Stomach smooth muscle (tissue), 2 donors: ENCODE measurements at regions not wholly inside any gene's neighbourhood (a gene's known extent, or its start where the extent isn't known, plus 50 kb on each side); places are given as distances from the start of the nearest gene placed in this dataset.

Source experiments
- H3K27ac ChIP-seq: one replicate; pipeline ENCODE4 v1.7.0; 2013; ENCODE audit warnings: mild to moderate bottlenecking, low read length, inconsistent platforms
- H3K27me3 ChIP-seq, 2 donors: one replicate each; pipeline ENCODE4 v1.7.0; 2013; ENCODE audit warnings: low read length in 2 of 2; ENCODE audit not compliant: insufficient read depth in 2 of 2, control insufficient read depth in 1 of 2
- H3K36me3 ChIP-seq, 2 donors: one replicate each; pipeline ENCODE4 v1.7.0; 2013; ENCODE audit warnings: low read length in 2 of 2; ENCODE audit not compliant: control insufficient read depth in 2 of 2, insufficient read depth in 2 of 2
- H3K4me1 ChIP-seq: one replicate; pipeline ENCODE4 v1.7.0; 2013; ENCODE audit warnings: low read length; ENCODE audit not compliant: control insufficient read depth, insufficient read depth
- H3K4me3 ChIP-seq, 2 donors: one replicate each; pipeline ENCODE4 v1.7.0; 2013; ENCODE audit warnings: low read length in 2 of 2
- H3K9ac ChIP-seq, 2 donors: one replicate each; pipeline ENCODE4 v1.7.0; 2013; ENCODE audit warnings: low read length in 2 of 2, mild to moderate bottlenecking in 1 of 2
- H3K9me3 ChIP-seq, 2 donors: one replicate each; pipeline ENCODE4 v1.7.0; 2013; ENCODE audit warnings: low read length in 2 of 2; ENCODE audit not compliant: control insufficient read depth in 2 of 2
- donor health status: healthy.
- donor health status: Pancreatic carcinoma.

DNA sequence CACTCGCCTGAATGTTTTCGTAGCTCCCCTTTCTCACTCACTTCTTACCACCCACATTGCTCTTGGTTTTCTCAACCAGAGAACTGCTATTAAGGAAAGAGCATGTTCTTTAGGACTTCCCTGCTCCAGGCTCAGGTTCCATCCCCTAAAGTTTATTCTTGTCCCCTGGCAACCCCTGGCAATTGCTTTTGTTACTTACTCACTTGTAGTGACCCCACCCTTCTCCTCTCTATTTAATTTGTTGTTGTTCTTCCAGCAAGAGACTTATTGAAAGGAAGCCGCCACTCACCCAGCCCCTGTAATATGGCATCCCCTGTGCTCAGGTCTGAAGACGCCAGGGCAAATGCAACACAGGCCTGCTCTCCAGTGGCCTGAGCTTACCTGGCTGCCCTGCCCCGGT is 233.7 kb upstream of the SOX21 start:
- H3K27ac ChIP-seq: no peak overlapping the region

DNA sequence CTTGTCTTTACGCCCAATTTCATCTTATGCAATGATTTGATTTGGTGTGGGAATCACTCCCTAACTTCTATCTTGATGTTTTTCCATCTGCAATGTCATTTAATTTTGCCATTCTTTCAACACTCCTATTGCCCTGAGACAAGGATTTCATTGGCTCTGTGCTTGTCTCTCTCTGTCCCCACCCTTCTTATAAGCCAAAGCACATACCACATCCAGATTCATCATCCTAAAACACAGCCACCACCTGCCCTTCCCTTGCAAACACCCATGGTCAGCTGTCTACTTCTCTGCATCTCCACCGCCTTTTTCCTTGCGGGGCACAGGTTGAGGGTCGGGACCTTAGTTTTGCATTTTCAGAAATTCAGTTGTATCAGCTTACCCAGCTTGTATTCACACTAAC is 225.8 kb upstream of the SOX21 start:
- Histone ChIP-seq H3K4me1 (no peaks in the 10 kb centered on the region), H3K4me3 (no peak overlapping the region), H3K27ac (no peak overlapping the region), H3K27me3 (no peaks in the 10 kb centered on the region), H3K36me3 (no peaks in the 10 kb centered on the region), H3K9me3 (peaks cover 0 to 6% of the 10 kb centered on the region in 2 donors), H3K9ac (no peak overlapping the region)

More for the DNA sequence above, 233.7 kb upstream of the SOX21 start:
- no peak overlapping the region for H3K9ac ChIP-seq
- H3K4me3 ChIP-seq: no peak overlapping the region
- H3K27me3 ChIP-seq: no peaks in the 10 kb centered on the region
- no peaks in the 10 kb centered on the region for H3K4me1 ChIP-seq
- H3K9me3 ChIP-seq: no peaks in the 10 kb centered on the region
- H3K36me3 ChIP-seq: no peaks in the 10 kb centered on the region

DNA sequence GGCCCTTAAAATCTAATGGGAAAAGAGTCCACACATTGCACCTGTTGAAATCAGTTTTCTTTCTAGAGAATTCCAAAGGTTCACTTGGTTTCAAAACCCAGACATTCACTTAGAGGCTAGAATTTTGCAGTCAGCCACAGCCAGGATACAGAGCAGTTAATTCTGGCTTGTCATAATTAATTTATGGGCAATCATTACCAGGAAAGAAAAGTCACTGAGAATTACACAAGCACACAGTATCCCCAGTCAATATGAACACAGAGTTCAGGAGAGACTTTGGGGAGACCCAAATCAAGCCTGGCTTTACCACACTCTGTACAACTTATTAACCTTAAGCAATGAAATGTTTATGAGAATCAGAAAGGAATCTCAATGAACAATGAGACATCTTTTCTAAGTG is 224.3 kb upstream of the SOX21 start:
- Histone ChIP-seq H3K27me3 (no peaks in the 10 kb centered on the region), H3K4me1 (no peaks in the 10 kb centered on the region), H3K9me3 (peaks cover 0 to 9% of the 10 kb centered on the region in 2 donors), H3K9ac (no peak overlapping the region), H3K36me3 (no peaks in the 10 kb centered on the region), H3K27ac (no peak overlapping the region), H3K4me3 (no peak overlapping the region)

DNA sequence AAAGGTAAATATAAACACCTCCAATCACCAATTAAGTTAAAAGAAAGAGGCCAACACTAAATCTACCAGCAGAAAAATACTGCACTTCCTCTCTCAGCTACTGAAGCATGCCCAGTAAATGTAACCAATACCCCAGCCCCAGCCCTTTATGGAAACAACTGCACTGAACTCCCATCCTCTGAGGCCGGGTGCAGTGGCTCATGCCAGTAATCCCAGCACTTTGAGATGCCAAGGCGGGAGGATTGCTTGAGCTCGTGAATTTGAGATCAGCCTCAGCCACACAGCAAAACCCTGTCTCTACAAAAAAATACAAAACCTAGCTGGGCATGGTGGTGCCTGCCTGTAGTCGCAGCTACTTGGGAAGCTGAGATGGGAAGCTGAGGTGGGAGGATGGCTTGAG is 221.6 kb upstream of the SOX21 start:
- H3K27ac ChIP-seq: no peak overlapping the region
- H3K36me3 ChIP-seq: no peaks in the 10 kb centered on the region
- no peaks in the 10 kb centered on the region for H3K27me3 ChIP-seq
- no peak overlapping the region for H3K4me3 ChIP-seq
- peaks cover 0 to 9% of the 10 kb centered on the region in 2 donors for H3K9me3 ChIP-seq
- H3K4me1 ChIP-seq: no peaks in the 10 kb centered on the region
- no peak overlapping the region for H3K9ac ChIP-seq

DNA sequence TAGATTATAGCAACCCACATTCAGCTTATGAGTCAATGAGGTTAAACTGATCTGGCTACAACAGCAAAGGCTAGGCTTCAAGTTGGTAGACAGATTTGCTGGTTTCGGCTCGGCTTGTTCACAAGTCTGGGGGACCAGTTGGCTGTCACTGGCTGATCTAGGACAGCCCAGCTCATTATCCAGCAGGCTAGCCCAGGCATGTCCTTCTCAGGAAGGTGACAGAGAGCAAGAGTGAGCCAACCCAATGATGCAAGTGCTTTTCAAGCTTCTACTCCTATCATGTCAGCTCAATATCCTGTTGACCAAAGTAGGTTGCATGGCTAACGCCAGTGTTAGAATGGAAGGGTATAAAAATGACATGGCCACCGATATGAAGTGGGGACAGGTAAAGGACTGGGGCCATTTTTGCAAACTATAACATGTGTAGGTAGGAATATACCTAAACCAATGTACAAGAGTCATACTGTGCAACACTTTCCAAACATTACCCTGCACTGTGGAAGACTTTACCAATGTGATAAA is 220.9 kb upstream of the SOX21 start:
- Histone ChIP-seq H3K4me1 (no peaks in the 10 kb centered on the region), H3K36me3 (no peaks in the 10 kb centered on the region), H3K27me3 (no peaks in the 10 kb centered on the region), H3K4me3 (no peak overlapping the region), H3K9ac (no peak overlapping the region), H3K27ac (no peak overlapping the region), H3K9me3 (peaks cover 0 to 9% of the 10 kb centered on the region in 2 donors)

DNA sequence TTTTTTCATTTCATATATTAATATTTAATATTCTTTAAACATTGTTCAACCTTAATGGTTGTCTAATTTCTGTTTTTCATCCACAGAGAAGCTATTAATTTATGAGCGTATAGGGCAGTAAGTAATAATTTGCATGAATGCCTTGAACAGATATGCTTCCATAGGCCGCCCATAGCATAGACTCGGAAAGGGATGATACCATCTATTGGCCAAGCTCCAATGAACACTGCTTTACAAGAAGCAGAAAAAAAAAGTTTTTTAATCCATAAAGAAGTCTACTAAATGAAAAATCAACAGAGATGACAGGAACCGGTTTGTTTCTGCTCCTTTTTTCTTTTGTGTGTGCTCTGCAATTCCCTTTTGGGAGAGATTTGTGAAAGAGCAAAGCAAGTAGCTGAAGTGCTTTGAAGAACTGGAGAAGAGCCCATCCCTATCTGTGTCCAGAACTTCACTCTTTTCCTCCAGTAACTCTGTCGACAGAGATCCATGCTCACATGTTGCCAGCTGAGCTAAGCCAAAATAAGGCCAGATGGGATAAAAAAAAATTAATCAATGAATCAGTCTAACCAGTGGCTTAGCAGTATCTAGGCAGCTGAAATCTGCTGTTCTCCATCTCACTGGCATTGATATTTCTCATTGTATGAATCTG is 215.9 kb upstream of the SOX21 start:
- Histone ChIP-seq H3K9me3 (peaks cover 0 to 4% of the 10 kb centered on the region in 2 donors), H3K9ac (no peak overlapping the region), H3K27ac (no peak overlapping the region)

DNA sequence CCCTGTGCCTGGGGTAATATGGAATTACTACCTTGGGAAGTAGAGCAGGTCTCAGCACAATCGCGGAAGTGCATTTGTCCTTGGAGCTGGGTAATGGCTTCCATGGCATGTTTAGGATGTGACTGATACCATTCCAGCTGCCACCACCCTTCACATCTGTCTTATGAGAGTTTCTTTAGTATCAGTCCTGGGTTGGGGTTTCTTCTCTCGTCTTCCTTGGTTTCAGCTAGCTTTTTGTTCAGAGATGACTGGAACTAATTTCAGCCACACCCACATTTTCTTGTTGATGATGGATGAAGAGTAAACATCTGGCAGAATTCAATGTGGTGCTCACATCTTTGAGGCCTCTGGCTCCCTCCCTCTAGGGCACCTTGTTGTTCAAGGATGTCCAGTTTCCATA is 212.9 kb upstream of the SOX21 start:
- Histone ChIP-seq H3K4me1 (no peaks in the 10 kb centered on the region), H3K36me3 (no peaks in the 10 kb centered on the region), H3K4me3 (no peak overlapping the region), H3K9me3 (no peaks in the 10 kb centered on the region), H3K9ac (no peak overlapping the region), H3K27ac (no peak overlapping the region), H3K27me3 (no peaks in the 10 kb centered on the region)

More for the DNA sequence above, 215.9 kb upstream of the SOX21 start:
- Histone ChIP-seq H3K36me3 (no peaks in the 10 kb centered on the region), H3K4me3 (no peak overlapping the region), H3K27me3 (no peaks in the 10 kb centered on the region), H3K4me1 (no peaks in the 10 kb centered on the region)

DNA sequence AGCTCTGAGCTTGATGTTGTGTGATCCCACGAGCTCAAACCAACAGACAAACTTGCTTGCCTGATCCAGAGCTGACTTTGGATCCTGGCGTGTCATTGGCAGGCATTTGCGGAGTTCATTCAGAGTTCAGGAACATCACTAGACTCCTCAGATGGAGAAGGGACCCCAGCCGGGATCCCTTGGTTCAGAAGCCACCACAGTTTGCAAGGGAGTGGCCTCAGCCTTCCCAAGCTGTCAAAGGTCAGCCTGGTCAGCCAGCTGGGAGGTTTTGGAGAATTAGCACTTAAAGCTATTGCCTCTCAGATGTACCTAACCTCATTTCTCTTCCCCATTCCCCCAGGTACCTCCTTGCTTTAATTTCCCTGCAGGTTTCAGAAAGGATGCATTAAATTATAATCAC is 208.8 kb upstream of the SOX21 start:
- Histone ChIP-seq H3K9ac (no peak overlapping the region), H3K36me3 (no peaks in the 10 kb centered on the region), H3K4me3 (no peak overlapping the region)

DNA sequence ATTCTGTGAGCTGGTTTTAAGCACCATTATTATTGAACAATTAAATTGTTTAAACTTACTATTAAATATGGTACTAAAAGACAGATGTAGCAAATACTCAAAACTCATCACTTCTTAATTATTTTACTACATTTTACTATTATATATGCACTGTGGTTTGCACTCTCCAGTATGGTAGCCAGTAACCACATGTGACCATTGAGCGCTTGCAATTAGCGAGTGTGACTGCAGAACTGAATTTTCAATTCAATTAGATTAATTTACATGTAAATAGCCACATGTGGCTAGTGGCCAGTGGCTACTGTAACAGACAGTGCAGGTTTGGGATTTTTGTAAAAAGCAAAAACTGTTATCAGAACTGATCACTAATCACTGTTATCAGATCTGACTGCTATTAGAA is 208.2 kb upstream of the SOX21 start:
- no peaks in the 10 kb centered on the region for H3K36me3 ChIP-seq
- H3K4me1 ChIP-seq: no peaks in the 10 kb centered on the region
- H3K27me3 ChIP-seq: no peaks in the 10 kb centered on the region
- H3K4me3 ChIP-seq: no peak overlapping the region
- no peak overlapping the region for H3K27ac ChIP-seq
- peaks cover 0 to 2% of the 10 kb centered on the region in 2 donors for H3K9me3 ChIP-seq
- H3K9ac ChIP-seq: no peak overlapping the region

More for the DNA sequence above, 208.8 kb upstream of the SOX21 start:
- Histone ChIP-seq H3K27ac (no peak overlapping the region), H3K4me1 (no peaks in the 10 kb centered on the region), H3K27me3 (no peaks in the 10 kb centered on the region), H3K9me3 (peaks cover 0 to 2% of the 10 kb centered on the region in 2 donors)

DNA sequence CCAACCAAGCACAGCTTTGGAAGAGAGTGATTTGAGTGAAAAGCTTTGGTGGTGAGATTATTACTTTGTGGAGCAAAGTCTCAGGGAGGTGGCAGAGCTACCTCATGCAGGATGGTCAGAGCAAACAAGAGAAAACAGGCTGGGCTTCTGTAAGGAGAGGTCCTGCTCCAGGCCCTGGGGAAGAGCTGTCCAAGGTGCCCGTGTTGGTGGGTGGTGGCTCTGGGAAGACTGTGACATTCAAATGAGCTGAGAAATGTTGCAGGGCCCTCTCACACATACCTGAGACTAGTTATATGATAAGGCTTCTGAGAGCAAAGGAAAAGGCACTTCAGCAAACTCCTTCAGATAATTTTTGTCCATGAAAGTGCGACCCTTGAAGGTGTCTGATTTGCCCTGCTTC is 205.5 kb upstream of the SOX21 start:
- no peak overlapping the region for H3K27ac ChIP-seq
- H3K9me3 ChIP-seq: peaks cover 0 to 2% of the 10 kb centered on the region in 2 donors
- no peaks in the 10 kb centered on the region for H3K4me1 ChIP-seq
- H3K36me3 ChIP-seq: no peaks in the 10 kb centered on the region
- no peak overlapping the region for H3K4me3 ChIP-seq
- no peak overlapping the region for H3K9ac ChIP-seq
- no peaks in the 10 kb centered on the region for H3K27me3 ChIP-seq

DNA sequence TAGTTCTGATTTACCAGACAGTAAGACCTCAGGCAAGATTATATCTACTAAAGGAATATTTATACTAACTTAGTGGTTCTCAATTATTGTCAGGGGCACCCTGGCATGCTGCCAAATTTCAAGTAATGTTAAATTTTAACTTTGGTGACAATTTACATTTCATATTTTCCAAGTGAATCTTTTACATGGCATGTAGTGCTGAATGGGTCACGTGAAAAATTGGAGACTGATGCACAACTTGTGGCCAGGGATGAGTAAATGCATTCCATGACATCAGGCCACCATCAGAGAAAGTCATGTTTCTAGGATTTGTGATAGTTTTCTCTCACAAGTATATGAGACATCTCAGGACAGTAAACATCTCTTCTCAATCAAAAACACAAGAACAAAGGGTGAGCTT is 202.6 kb upstream of the SOX21 start:
- Histone ChIP-seq H3K9me3 (peaks cover 0 to 2% of the 10 kb centered on the region in 2 donors), H3K27ac (no peak overlapping the region), H3K27me3 (no peaks in the 10 kb centered on the region), H3K9ac (no peak overlapping the region), H3K4me3 (no peak overlapping the region), H3K4me1 (no peaks in the 10 kb centered on the region), H3K36me3 (no peaks in the 10 kb centered on the region)
